ENCODE measurements at regions not wholly inside any gene's neighbourhood (a gene's known extent, or its start where the extent isn't known, plus 50 kb on each side); places are given as distances from the start of the nearest gene placed in this dataset.

- TF ChIP-seq CTCF (IDR thresholded peaks at IDR 0.05; ENCODE audit: borderline replicate concordance, insufficient read depth, low read depth, low read length) = no peak
- no peak overlapping the region for H3K4me3 ChIP-seq (ENCODE audit: low read depth, low read length)
Measured at GRCh38 chr5:144945503-144945902, 774.8 kb downstream of the KCTD16 start.

- no peak overlapping the region for H3K4me3 ChIP-seq (ENCODE audit: low read depth, low read length)
- no peak for TF ChIP-seq CTCF (IDR thresholded peaks at IDR 0.05; ENCODE audit: borderline replicate concordance, insufficient read depth, low read depth, low read length)
Measured at GRCh38 chr5:144944936-144945335, 774.3 kb downstream of the KCTD16 start.

- H3K4me3 ChIP-seq (ENCODE audit: low read depth, low read length) = no peak overlapping the region
- no peak for TF ChIP-seq CTCF (IDR thresholded peaks at IDR 0.05; ENCODE audit: borderline replicate concordance, insufficient read depth, low read depth, low read length)
Measured at GRCh38 chr5:144941004-144941403, 770.3 kb downstream of the KCTD16 start.

- TF ChIP-seq CTCF (IDR thresholded peaks at IDR 0.05; ENCODE audit: borderline replicate concordance, insufficient read depth, low read depth, low read length) = no peak
- H3K4me3 ChIP-seq (ENCODE audit: low read depth, low read length) = no peak overlapping the region
Measured at GRCh38 chr5:144918371-144918770, 747.7 kb downstream of the KCTD16 start.

GRCh38 chr5:144915452-144915851 is 744.8 kb downstream of the KCTD16 start:
- H3K4me3 ChIP-seq (ENCODE audit: low read depth, low read length) = no peak overlapping the region
- TF ChIP-seq CTCF (IDR thresholded peaks at IDR 0.05; ENCODE audit: borderline replicate concordance, insufficient read depth, low read depth, low read length) = no peak

- H3K4me3 ChIP-seq (ENCODE audit: low read depth, low read length) = no peak overlapping the region
- TF ChIP-seq CTCF (IDR thresholded peaks at IDR 0.05; ENCODE audit: borderline replicate concordance, insufficient read depth, low read depth, low read length) = no peak
Measured at GRCh38 chr5:144913661-144914060, 743.0 kb downstream of the KCTD16 start.

- no peak overlapping the region for H3K4me3 ChIP-seq (ENCODE audit: low read depth, low read length)
- no peak for TF ChIP-seq CTCF (IDR thresholded peaks at IDR 0.05; ENCODE audit: borderline replicate concordance, insufficient read depth, low read depth, low read length)
Measured at GRCh38 chr5:144896473-144896872, 725.8 kb downstream of the KCTD16 start.

Measured in GM12875 (cell line).